ENCODE measurements at regions not wholly inside any gene's neighbourhood (a gene's known extent, or its start where the extent isn't known, plus 50 kb on each side); places are given as distances from the start of the nearest gene placed in this dataset.

DNA sequence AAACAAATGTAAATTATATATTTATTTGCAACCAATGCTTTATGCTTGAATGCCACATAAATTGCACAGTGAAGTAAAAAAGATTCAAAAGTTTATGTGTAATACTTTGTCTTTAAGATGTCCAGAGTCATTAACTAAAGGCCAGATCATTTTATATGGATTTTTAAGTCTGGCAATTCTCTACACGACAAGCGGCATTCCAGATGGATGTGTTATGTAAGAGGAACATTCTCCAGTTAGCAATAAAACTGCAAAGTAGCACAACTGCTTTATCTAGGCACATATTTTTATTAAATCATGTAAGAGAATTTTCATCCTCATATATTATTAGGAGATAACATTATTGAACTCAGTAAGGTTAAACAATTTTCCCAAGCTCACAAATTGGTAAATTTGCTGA lies 1717.7 kb upstream of the SEL1L start:
- TF ChIP-seq, protein P1, sequence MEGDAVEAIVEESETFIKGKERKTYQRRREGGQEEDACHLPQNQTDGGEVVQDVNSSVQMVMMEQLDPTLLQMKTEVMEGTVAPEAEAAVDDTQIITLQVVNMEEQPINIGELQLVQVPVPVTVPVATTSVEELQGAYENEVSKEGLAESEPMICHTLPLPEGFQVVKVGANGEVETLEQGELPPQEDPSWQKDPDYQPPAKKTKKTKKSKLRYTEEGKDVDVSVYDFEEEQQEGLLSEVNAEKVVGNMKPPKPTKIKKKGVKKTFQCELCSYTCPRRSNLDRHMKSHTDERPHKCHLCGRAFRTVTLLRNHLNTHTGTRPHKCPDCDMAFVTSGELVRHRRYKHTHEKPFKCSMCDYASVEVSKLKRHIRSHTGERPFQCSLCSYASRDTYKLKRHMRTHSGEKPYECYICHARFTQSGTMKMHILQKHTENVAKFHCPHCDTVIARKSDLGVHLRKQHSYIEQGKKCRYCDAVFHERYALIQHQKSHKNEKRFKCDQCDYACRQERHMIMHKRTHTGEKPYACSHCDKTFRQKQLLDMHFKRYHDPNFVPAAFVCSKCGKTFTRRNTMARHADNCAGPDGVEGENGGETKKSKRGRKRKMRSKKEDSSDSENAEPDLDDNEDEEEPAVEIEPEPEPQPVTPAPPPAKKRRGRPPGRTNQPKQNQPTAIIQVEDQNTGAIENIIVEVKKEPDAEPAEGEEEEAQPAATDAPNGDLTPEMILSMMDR (IDR thresholded peaks at IDR 0.05): no peak
- no peak for TF ChIP-seq FOXJ3 (CRISPR knock-in tag; IDR thresholded peaks at IDR 0.05; ENCODE audit: borderline replicate concordance)
- TF ChIP-seq, protein P2, sequence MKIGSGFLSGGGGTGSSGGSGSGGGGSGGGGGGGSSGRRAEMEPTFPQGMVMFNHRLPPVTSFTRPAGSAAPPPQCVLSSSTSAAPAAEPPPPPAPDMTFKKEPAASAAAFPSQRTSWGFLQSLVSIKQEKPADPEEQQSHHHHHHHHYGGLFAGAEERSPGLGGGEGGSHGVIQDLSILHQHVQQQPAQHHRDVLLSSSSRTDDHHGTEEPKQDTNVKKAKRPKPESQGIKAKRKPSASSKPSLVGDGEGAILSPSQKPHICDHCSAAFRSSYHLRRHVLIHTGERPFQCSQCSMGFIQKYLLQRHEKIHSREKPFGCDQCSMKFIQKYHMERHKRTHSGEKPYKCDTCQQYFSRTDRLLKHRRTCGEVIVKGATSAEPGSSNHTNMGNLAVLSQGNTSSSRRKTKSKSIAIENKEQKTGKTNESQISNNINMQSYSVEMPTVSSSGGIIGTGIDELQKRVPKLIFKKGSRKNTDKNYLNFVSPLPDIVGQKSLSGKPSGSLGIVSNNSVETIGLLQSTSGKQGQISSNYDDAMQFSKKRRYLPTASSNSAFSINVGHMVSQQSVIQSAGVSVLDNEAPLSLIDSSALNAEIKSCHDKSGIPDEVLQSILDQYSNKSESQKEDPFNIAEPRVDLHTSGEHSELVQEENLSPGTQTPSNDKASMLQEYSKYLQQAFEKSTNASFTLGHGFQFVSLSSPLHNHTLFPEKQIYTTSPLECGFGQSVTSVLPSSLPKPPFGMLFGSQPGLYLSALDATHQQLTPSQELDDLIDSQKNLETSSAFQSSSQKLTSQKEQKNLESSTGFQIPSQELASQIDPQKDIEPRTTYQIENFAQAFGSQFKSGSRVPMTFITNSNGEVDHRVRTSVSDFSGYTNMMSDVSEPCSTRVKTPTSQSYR (CRISPR knock-in tag; IDR thresholded peaks at IDR 0.05): no peak
- no peak for TF ChIP-seq RORB (CRISPR knock-in tag; IDR thresholded peaks at IDR 0.05)
- TF ChIP-seq NFYB (CRISPR knock-in tag; conservative IDR thresholded peaks at IDR 0.05; ENCODE audit: low read depth): no peak
- TF ChIP-seq, protein P3, sequence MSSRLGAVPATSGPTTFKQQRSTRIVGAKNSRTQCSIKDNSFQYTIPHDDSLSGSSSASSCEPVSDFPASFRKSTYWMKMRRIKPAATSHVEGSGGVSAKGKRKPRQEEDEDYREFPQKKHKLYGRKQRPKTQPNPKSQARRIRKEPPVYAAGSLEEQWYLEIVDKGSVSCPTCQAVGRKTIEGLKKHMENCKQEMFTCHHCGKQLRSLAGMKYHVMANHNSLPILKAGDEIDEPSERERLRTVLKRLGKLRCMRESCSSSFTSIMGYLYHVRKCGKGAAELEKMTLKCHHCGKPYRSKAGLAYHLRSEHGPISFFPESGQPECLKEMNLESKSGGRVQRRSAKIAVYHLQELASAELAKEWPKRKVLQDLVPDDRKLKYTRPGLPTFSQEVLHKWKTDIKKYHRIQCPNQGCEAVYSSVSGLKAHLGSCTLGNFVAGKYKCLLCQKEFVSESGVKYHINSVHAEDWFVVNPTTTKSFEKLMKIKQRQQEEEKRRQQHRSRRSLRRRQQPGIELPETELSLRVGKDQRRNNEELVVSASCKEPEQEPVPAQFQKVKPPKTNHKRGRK (CRISPR knock-in tag; IDR thresholded peaks at IDR 0.05; ENCODE audit: borderline replicate concordance): no peak
- no peak for TF ChIP-seq NR2C2 (CRISPR knock-in tag; IDR thresholded peaks at IDR 0.05)
- TF ChIP-seq, protein P4, sequence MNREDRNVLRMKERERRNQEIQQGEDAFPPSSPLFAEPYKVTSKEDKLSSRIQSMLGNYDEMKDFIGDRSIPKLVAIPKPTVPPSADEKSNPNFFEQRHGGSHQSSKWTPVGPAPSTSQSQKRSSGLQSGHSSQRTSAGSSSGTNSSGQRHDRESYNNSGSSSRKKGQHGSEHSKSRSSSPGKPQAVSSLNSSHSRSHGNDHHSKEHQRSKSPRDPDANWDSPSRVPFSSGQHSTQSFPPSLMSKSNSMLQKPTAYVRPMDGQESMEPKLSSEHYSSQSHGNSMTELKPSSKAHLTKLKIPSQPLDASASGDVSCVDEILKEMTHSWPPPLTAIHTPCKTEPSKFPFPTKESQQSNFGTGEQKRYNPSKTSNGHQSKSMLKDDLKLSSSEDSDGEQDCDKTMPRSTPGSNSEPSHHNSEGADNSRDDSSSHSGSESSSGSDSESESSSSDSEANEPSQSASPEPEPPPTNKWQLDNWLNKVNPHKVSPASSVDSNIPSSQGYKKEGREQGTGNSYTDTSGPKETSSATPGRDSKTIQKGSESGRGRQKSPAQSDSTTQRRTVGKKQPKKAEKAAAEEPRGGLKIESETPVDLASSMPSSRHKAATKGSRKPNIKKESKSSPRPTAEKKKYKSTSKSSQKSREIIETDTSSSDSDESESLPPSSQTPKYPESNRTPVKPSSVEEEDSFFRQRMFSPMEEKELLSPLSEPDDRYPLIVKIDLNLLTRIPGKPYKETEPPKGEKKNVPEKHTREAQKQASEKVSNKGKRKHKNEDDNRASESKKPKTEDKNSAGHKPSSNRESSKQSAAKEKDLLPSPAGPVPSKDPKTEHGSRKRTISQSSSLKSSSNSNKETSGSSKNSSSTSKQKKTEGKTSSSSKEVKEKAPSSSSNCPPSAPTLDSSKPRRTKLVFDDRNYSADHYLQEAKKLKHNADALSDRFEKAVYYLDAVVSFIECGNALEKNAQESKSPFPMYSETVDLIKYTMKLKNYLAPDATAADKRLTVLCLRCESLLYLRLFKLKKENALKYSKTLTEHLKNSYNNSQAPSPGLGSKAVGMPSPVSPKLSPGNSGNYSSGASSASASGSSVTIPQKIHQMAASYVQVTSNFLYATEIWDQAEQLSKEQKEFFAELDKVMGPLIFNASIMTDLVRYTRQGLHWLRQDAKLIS (CRISPR knock-in tag; IDR thresholded peaks at IDR 0.05; ENCODE audit: borderline replicate concordance): no peak
- TF ChIP-seq, protein P5, sequence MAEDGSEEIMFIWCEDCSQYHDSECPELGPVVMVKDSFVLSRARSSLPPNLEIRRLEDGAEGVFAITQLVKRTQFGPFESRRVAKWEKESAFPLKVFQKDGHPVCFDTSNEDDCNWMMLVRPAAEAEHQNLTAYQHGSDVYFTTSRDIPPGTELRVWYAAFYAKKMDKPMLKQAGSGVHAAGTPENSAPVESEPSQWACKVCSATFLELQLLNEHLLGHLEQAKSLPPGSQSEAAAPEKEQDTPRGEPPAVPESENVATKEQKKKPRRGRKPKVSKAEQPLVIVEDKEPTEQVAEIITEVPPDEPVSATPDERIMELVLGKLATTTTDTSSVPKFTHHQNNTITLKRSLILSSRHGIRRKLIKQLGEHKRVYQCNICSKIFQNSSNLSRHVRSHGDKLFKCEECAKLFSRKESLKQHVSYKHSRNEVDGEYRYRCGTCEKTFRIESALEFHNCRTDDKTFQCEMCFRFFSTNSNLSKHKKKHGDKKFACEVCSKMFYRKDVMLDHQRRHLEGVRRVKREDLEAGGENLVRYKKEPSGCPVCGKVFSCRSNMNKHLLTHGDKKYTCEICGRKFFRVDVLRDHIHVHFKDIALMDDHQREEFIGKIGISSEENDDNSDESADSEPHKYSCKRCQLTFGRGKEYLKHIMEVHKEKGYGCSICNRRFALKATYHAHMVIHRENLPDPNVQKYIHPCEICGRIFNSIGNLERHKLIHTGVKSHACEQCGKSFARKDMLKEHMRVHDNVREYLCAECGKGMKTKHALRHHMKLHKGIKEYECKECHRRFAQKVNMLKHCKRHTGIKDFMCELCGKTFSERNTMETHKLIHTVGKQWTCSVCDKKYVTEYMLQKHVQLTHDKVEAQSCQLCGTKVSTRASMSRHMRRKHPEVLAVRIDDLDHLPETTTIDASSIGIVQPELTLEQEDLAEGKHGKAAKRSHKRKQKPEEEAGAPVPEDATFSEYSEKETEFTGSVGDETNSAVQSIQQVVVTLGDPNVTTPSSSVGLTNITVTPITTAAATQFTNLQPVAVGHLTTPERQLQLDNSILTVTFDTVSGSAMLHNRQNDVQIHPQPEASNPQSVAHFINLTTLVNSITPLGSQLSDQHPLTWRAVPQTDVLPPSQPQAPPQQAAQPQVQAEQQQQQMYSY (CRISPR knock-in tag; IDR thresholded peaks at IDR 0.05): no peak
- TF ChIP-seq, protein P6, sequence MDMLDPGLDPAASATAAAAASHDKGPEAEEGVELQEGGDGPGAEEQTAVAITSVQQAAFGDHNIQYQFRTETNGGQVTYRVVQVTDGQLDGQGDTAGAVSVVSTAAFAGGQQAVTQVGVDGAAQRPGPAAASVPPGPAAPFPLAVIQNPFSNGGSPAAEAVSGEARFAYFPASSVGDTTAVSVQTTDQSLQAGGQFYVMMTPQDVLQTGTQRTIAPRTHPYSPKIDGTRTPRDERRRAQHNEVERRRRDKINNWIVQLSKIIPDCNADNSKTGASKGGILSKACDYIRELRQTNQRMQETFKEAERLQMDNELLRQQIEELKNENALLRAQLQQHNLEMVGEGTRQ (CRISPR knock-in tag; IDR thresholded peaks at IDR 0.05): no peak
- TF ChIP-seq KAT7 (CRISPR knock-in tag; IDR thresholded peaks at IDR 0.05; ENCODE audit: borderline replicate concordance): no peak

Data from WTC11 (cell line).